ENCODE measurements at regions not wholly inside any gene's neighbourhood (a gene's known extent, or its start where the extent isn't known, plus 50 kb on each side); places are given as distances from the start of the nearest gene placed in this dataset.

DNA sequence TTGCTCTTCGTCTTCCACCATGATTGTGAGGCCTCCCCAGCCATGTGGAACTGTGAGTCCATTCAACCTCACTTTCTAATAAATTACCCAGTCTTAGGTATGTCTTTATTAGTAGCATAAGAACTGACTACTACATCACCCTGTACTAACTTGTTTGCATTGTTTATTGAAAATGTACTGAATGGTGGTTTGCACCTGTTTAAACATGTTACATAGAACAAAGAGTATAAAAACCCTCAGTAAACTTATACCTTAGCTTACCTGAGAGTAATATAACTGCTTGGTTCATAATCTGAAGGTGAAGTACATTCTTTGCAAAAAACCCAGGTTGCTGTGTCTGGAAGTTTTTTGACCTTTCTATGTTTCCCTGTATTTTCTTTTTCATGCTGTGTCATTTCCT, 777.8 kb downstream of the TBC1D32 start:
- TF ChIP-seq POLR2AphosphoS5 (IDR thresholded peaks at IDR 0.05; ENCODE audit: low read depth, low read length) (no peak), TAF1 (IDR thresholded peaks at IDR 0.05; ENCODE audit: borderline replicate concordance, insufficient read depth, low read length) (no peak), FOXP2 (optimal IDR thresholded peaks at IDR 0.05; ENCODE audit: borderline replicate concordance, extremely low read depth, extremely low read length, insufficient read depth) (no peak), SIN3A (IDR thresholded peaks at IDR 0.05; ENCODE audit: borderline replicate concordance, insufficient read depth, low read length) (no peak)
- TF ChIP-seq, protein P1, sequence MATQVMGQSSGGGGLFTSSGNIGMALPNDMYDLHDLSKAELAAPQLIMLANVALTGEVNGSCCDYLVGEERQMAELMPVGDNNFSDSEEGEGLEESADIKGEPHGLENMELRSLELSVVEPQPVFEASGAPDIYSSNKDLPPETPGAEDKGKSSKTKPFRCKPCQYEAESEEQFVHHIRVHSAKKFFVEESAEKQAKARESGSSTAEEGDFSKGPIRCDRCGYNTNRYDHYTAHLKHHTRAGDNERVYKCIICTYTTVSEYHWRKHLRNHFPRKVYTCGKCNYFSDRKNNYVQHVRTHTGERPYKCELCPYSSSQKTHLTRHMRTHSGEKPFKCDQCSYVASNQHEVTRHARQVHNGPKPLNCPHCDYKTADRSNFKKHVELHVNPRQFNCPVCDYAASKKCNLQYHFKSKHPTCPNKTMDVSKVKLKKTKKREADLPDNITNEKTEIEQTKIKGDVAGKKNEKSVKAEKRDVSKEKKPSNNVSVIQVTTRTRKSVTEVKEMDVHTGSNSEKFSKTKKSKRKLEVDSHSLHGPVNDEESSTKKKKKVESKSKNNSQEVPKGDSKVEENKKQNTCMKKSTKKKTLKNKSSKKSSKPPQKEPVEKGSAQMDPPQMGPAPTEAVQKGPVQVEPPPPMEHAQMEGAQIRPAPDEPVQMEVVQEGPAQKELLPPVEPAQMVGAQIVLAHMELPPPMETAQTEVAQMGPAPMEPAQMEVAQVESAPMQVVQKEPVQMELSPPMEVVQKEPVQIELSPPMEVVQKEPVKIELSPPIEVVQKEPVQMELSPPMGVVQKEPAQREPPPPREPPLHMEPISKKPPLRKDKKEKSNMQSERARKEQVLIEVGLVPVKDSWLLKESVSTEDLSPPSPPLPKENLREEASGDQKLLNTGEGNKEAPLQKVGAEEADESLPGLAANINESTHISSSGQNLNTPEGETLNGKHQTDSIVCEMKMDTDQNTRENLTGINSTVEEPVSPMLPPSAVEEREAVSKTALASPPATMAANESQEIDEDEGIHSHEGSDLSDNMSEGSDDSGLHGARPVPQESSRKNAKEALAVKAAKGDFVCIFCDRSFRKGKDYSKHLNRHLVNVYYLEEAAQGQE (IDR thresholded peaks at IDR 0.05; ENCODE audit: insufficient read depth in 1 of 2, low read depth in 2 of 2, low read length in 2 of 2), result no peak

DNA sequence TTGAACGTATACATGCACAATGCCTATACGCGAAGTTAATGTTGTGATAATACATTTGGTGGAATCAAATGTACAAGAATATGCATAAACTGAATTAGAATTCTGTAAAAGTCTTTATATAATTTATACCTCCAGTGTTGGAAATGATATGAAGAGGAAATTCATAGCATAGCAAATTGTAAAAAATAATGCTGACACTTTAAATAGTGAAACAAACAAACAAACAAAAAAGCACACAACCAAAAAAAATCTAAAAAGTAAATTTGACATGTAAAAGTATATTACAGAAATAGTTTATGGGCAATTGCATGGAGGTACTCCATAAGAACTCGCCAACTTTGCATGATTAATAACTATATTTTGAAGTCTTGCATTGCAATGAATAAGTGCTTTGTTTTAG, 780.9 kb downstream of the TBC1D32 start:
- no peak for TF ChIP-seq TAF1 (IDR thresholded peaks at IDR 0.05; ENCODE audit: borderline replicate concordance, insufficient read depth, low read length)
- no peak for TF ChIP-seq POLR2AphosphoS5 (IDR thresholded peaks at IDR 0.05; ENCODE audit: low read depth, low read length)
- no peak for TF ChIP-seq SIN3A (IDR thresholded peaks at IDR 0.05; ENCODE audit: borderline replicate concordance, insufficient read depth, low read length)
- no peak for TF ChIP-seq FOXP2 (optimal IDR thresholded peaks at IDR 0.05; ENCODE audit: borderline replicate concordance, extremely low read depth, extremely low read length, insufficient read depth)
- TF ChIP-seq, protein P1 (IDR thresholded peaks at IDR 0.05; ENCODE audit: insufficient read depth in 1 of 2, low read depth in 2 of 2, low read length in 2 of 2), result no peak

DNA sequence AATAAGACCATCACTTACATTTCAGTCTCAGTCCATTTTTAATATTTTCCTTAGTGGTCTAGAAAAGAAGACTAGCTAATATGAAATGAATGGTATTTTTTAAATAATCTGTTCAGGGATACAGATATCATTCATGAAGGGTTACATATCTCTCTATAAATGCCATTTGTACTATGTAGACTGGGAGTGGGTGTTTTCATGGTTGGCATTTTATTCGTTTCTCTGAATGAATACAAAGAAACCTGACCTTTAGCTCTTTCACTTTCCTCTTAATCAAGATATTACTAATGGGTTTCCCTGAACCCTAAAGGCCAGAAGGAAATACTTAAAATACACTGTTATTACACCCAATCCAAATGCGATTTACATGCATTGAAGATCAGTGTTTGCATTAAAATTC, 788.9 kb downstream of the TBC1D32 start:
- TF ChIP-seq, protein P1 (IDR thresholded peaks at IDR 0.05; ENCODE audit: insufficient read depth in 1 of 2, low read depth in 2 of 2, low read length in 2 of 2), result no peak
- TF ChIP-seq FOXP2 (optimal IDR thresholded peaks at IDR 0.05; ENCODE audit: borderline replicate concordance, extremely low read depth, extremely low read length, insufficient read depth) (no peak), POLR2AphosphoS5 (IDR thresholded peaks at IDR 0.05; ENCODE audit: low read depth, low read length) (no peak), SIN3A (IDR thresholded peaks at IDR 0.05; ENCODE audit: borderline replicate concordance, insufficient read depth, low read length) (no peak), TAF1 (IDR thresholded peaks at IDR 0.05; ENCODE audit: borderline replicate concordance, insufficient read depth, low read length) (no peak)

DNA sequence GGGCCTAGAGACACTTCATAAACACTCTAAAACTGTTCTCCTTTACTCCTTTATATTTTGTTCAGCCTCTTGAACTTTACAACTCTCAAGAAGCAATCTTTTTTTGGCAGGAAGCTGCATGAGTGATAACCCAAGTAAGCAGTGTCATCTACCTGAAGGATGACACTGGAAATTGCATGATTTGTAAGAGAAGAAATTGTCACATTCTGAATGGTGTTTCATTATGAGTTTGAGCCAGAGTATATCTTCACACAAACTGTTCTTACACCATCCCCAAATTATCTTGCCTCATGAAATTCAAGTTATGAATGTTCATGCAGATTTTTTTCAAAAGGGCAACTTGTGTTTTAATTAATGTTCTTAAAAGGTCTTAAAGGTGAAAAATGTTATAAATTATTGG, 799.3 kb downstream of the TBC1D32 start:
- TF ChIP-seq SIN3A (IDR thresholded peaks at IDR 0.05; ENCODE audit: borderline replicate concordance, insufficient read depth, low read length), result no peak
- TF ChIP-seq FOXP2 (optimal IDR thresholded peaks at IDR 0.05; ENCODE audit: borderline replicate concordance, extremely low read depth, extremely low read length, insufficient read depth), result no peak
- TF ChIP-seq TAF1 (IDR thresholded peaks at IDR 0.05; ENCODE audit: borderline replicate concordance, insufficient read depth, low read length), result no peak
- TF ChIP-seq POLR2AphosphoS5 (IDR thresholded peaks at IDR 0.05; ENCODE audit: low read depth, low read length), result no peak
- TF ChIP-seq, protein P1 (IDR thresholded peaks at IDR 0.05; ENCODE audit: insufficient read depth in 1 of 2, low read depth in 2 of 2, low read length in 2 of 2), result no peak

DNA sequence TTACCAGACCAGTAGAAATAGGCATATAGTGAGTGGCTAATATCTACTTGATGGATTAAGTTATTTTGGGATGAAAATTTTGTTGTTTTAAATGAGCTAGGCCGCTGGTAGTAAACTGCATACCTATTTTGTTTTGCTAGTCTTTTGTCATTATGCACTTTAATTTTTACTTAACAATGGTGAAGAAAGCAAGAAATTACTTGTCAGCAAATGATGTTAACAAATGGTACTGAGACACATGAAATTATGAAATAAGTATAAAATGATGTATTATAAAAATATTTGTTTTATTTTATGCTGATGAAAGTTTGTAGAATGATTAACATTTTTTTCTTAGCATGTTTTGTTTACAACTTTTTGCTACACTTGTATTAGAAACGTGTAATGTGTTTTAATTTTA, 807.7 kb downstream of the TBC1D32 start:
- TF ChIP-seq POLR2AphosphoS5 (IDR thresholded peaks at IDR 0.05; ENCODE audit: low read depth, low read length) (no peak), TAF1 (IDR thresholded peaks at IDR 0.05; ENCODE audit: borderline replicate concordance, insufficient read depth, low read length) (no peak), SIN3A (IDR thresholded peaks at IDR 0.05; ENCODE audit: borderline replicate concordance, insufficient read depth, low read length) (no peak), FOXP2 (optimal IDR thresholded peaks at IDR 0.05; ENCODE audit: borderline replicate concordance, extremely low read depth, extremely low read length, insufficient read depth) (no peak)
- TF ChIP-seq, protein P1 (IDR thresholded peaks at IDR 0.05; ENCODE audit: insufficient read depth in 1 of 2, low read depth in 2 of 2, low read length in 2 of 2), result no peak

Data from PFSK-1 (cell line).